CD14-positive monocyte (primary cell): ENCODE measurements at regions not wholly inside any gene's neighbourhood (a gene's known extent, or its start where the extent isn't known, plus 50 kb on each side); places are given as distances from the start of the nearest gene placed in this dataset.

ENCODE experiments used
- DNase-seq, 3 donors: peaks; one replicate each; pipeline ENCODE4 v3.0.0-alpha.2; 2011 to 2022
- H2AFZ ChIP-seq: 2 replicates; pipeline ENCODE4 v1.6.0; 2012; ENCODE audit warnings: mild to moderate bottlenecking, low read depth, low read length, inconsistent platforms; ENCODE audit not compliant: insufficient read depth, poor library complexity, severe bottlenecking
- H3K27ac ChIP-seq, 2 donors: 1 replicate in 1 of 2; 2 replicates in 1 of 2; pipeline ENCODE4 v1.5.1; 2012 to 2013; ENCODE audit warnings: low read length in 2 of 2, control low read depth in 1 of 2, inconsistent platforms in 1 of 2, low read depth in 1 of 2, mild to moderate bottlenecking in 1 of 2
- H3K27me3 ChIP-seq, 2 donors: one replicate each; pipeline versions ENCODE4 v1.6.0 to v1.6.1; 2011 to 2013; ENCODE audit warnings: low read length in 2 of 2; ENCODE audit not compliant: control insufficient read depth in 2 of 2, insufficient read depth in 2 of 2
- H3K36me3 ChIP-seq, 2 donors: replicated peaks in 1 of 2; 1 replicate in 1 of 2; 2 replicates in 1 of 2; pipeline versions ENCODE4 v1.5.1 to v1.6.1; 2012 to 2013; ENCODE audit warnings: low read length in 2 of 2, control low read depth in 1 of 2, inconsistent platforms in 1 of 2, mild to moderate bottlenecking in 1 of 2; ENCODE audit not compliant: insufficient read depth in 2 of 2, control insufficient read depth in 1 of 2
- H3K4me1 ChIP-seq, 2 donors: 1 replicate in 1 of 2; 2 replicates in 1 of 2; pipeline versions ENCODE4 v1.5.1 to v1.6.1; 2012 to 2013; ENCODE audit warnings: low read length in 2 of 2, control low read depth in 1 of 2, inconsistent platforms in 1 of 2, mild to moderate bottlenecking in 1 of 2, moderate library complexity in 1 of 2; ENCODE audit not compliant: insufficient read depth in 2 of 2, control insufficient read depth in 1 of 2
- H3K4me2 ChIP-seq: replicated peaks from 2 replicates; pipeline ENCODE3; 2012; ENCODE audit warnings: low read length, moderate library complexity, mild to moderate bottlenecking; ENCODE audit not compliant: poor library complexity, severe bottlenecking; ENCODE audit errors: extremely low read depth
- H3K4me3 ChIP-seq, 3 experiments: fragments of 200-600 bp in 1 of 3; sonication (generic) in 1 of 3; replicated peaks in 1 of 3; 1 replicate in 2 of 3; 2 replicates in 1 of 3; pipeline ENCODE4 v1.5.1; 2011 to 2013; ENCODE audit warnings: low read length in 3 of 3, mild to moderate bottlenecking in 3 of 3, control low read depth in 2 of 3, low read depth in 2 of 3, inconsistent platforms in 1 of 3, moderate library complexity in 1 of 3
- H3K79me2 ChIP-seq: 2 replicates; pipeline ENCODE4 v1.6.0; 2012; ENCODE audit warnings: mild to moderate bottlenecking, control low read depth, inconsistent platforms, low read length, moderate library complexity; ENCODE audit not compliant: insufficient read depth
- H3K9ac ChIP-seq: 2 replicates; pipeline ENCODE4 v1.6.0; 2017; ENCODE audit warnings: low read length, mild to moderate bottlenecking; ENCODE audit not compliant: insufficient read depth, poor library complexity, severe bottlenecking
- H3K9me3 ChIP-seq, 2 donors: replicated peaks in 1 of 2; 1 replicate in 1 of 2; 2 replicates in 1 of 2; pipeline versions ENCODE4 v1.5.1 to v1.6.1; 2012 to 2013; ENCODE audit warnings: low read length in 2 of 2, control low read depth in 1 of 2; ENCODE audit not compliant: control insufficient read depth in 1 of 2, insufficient read depth in 1 of 2
- H4K20me1 ChIP-seq: 2 replicates; pipeline ENCODE4 v1.6.0; 2012; ENCODE audit warnings: mild to moderate bottlenecking, low read length, control low read depth, moderate library complexity; ENCODE audit not compliant: insufficient read depth
- H3K27ac Mint-ChIP-seq, 7 donors: one replicate each; pipeline ENCODE4 v1.8.0; 2020; ENCODE audit warnings: mild to moderate bottlenecking in 7 of 7, mixed read lengths in 7 of 7, moderate library complexity in 6 of 7, inconsistent platforms in 2 of 7
- H3K27me3 Mint-ChIP-seq, 3 donors: one replicate each; pipeline ENCODE4 v1.8.0; 2021 to 2022; ENCODE audit warnings: low read depth in 3 of 3, mild to moderate bottlenecking in 3 of 3, mixed read lengths in 3 of 3, moderate library complexity in 3 of 3, inconsistent platforms in 1 of 3
- H3K36me3 Mint-ChIP-seq, 2 donors: one replicate each; pipeline ENCODE4 v1.8.0; 2020; ENCODE audit warnings: mixed read lengths in 2 of 2, inconsistent platforms in 1 of 2, mild to moderate bottlenecking in 1 of 2
- H3K4me1 Mint-ChIP-seq: one replicate; pipeline ENCODE4 v1.8.0; 2020; ENCODE audit warnings: mild to moderate bottlenecking, mixed read lengths
- H3K4me3 Mint-ChIP-seq, 2 donors: one replicate each; pipeline ENCODE4 v1.8.0; 2020; ENCODE audit warnings: mild to moderate bottlenecking in 2 of 2, mixed read lengths in 2 of 2, moderate library complexity in 1 of 2
- H3K9me3 Mint-ChIP-seq, 7 donors: one replicate each; pipeline ENCODE4 v1.8.0; 2020 to 2022; ENCODE audit warnings: mixed read lengths in 7 of 7, mild to moderate bottlenecking in 6 of 7, moderate library complexity in 6 of 7, inconsistent platforms in 2 of 7
- WGBS: methylation state at CpG from one replicate; pipeline ENCODE4 v1.1.5; 2013; ENCODE audit warnings: missing lambda C conversion rate; ENCODE audit not compliant: insufficient coverage; 5-methylcytosine and 5-hydroxymethylcytosine counted together
- intact Hi-C, 2 donors: fragments of 100-400 bp; cut with micrococcal nuclease; formaldehyde crosslinking; loops; one replicate each; pipeline versions ENCODE4 v1.15.0 to v1.15.1; 2023
- TF ChIP-seq, protein P1 (sequence below): fragments of 200-600 bp; IDR thresholded peaks from one replicate; pipeline ENCODE4 v1.8.0; 2022; ENCODE audit warnings: antibody characterized with exemption, mild to moderate bottlenecking

GRCh38 chr5:74122979-74123590 is 497.1 kb downstream of the ARHGEF28 start:
- 69% methylated on average over 2 of the region's 6 CpGs for WGBS

GRCh38 chr5:74122175-74122574 is 496.2 kb downstream of the ARHGEF28 start:
- Histone ChIP-seq H3K27me3 (peaks cover 0 to under 1% of the 10 kb centered on the region in 2 donors), H3K4me3 (no peak overlapping the region), H3K4me2 (no peak overlapping the region), H3K9ac (no peak overlapping the region), H3K4me1 (no peaks in the 10 kb centered on the region), H3K79me2 (no peaks in the 10 kb centered on the region), H4K20me1 (no peaks in the 10 kb centered on the region), H3K9me3 (peaks cover 0 to 3% of the 10 kb centered on the region in 2 donors), H3K36me3 (no peaks in the 10 kb centered on the region), H3K27ac (no peak overlapping the region), H2AFZ (no peak overlapping the region)
- no peak for DNase-seq
- no CpG with 5 or more reads among the region's 1 CpG for WGBS
- Mint-ChIP-seq H3K36me3 (no peaks in the 10 kb centered on the region), H3K4me1 (peaks cover 1% of the 10 kb centered on the region), H3K27ac (no peak overlapping the region), H3K4me3 (no peak overlapping the region), H3K9me3 (peaks cover 0 to 7% (median 3%) of the 10 kb centered on the region in 7 donors), H3K27me3 (peaks cover under 1 to 3% (median 2%) of the 10 kb centered on the region in 3 donors)
- TF ChIP-seq, protein P1, sequence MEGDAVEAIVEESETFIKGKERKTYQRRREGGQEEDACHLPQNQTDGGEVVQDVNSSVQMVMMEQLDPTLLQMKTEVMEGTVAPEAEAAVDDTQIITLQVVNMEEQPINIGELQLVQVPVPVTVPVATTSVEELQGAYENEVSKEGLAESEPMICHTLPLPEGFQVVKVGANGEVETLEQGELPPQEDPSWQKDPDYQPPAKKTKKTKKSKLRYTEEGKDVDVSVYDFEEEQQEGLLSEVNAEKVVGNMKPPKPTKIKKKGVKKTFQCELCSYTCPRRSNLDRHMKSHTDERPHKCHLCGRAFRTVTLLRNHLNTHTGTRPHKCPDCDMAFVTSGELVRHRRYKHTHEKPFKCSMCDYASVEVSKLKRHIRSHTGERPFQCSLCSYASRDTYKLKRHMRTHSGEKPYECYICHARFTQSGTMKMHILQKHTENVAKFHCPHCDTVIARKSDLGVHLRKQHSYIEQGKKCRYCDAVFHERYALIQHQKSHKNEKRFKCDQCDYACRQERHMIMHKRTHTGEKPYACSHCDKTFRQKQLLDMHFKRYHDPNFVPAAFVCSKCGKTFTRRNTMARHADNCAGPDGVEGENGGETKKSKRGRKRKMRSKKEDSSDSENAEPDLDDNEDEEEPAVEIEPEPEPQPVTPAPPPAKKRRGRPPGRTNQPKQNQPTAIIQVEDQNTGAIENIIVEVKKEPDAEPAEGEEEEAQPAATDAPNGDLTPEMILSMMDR: no peak
- intact Hi-C loops: no loop called here

More at GRCh38 chr5:74122979-74123590, 497.1 kb downstream of the ARHGEF28 start:
- Histone ChIP-seq H2AFZ (no peak overlapping the region), H3K27me3 (peaks cover 0 to 3% of the 10 kb centered on the region in 2 donors), H3K4me2 (no peak overlapping the region), H3K27ac (no peak overlapping the region), H3K9me3 (peaks cover 0 to 3% of the 10 kb centered on the region in 2 donors), H3K4me3 (no peak overlapping the region), H3K4me1 (peaks cover 5 to 7% of the 10 kb centered on the region in 2 donors), H3K79me2 (no peaks in the 10 kb centered on the region), H4K20me1 (no peaks in the 10 kb centered on the region), H3K36me3 (no peaks in the 10 kb centered on the region), H3K9ac (no peak overlapping the region)
- peaks cover 0 to 7% (median 3%) of the 10 kb centered on the region in 7 donors for H3K9me3 Mint-ChIP-seq
- DNase-seq: no peak
- H3K27ac Mint-ChIP-seq: no peak overlapping the region
- H3K27me3 Mint-ChIP-seq: peaks cover 2 to 8% (median 4%) of the 10 kb centered on the region in 3 donors
- peaks cover 9% of the 10 kb centered on the region for H3K4me1 Mint-ChIP-seq
- H3K4me3 Mint-ChIP-seq: no peak overlapping the region
- H3K36me3 Mint-ChIP-seq: no peaks in the 10 kb centered on the region
- TF ChIP-seq, protein P1: no peak
- intact Hi-C loops: no loop called here
